OCI-LY3 (cell line): ENCODE measurements at regions not wholly inside any gene's neighbourhood (a gene's known extent, or its start where the extent isn't known, plus 50 kb on each side); places are given as distances from the start of the nearest gene placed in this dataset.

ENCODE experiments used
- CTCF ChIP-seq: fragments of 200-600, 300-600 bp; sonication (generic); IDR thresholded peaks from 2 replicates; pipeline ENCODE4 v1.5.1; 2014; ENCODE audit warnings: antibody characterized with exemption, low read length, low read depth
- EZH2phosphoT487 ChIP-seq: fragments of 200-600 bp; shearing (Covaris generic); IDR thresholded peaks from 2 replicates; pipeline ENCODE4 v1.6.1; 2018; ENCODE audit warnings: antibody characterized with exemption, mixed run types, low read depth

DNA sequence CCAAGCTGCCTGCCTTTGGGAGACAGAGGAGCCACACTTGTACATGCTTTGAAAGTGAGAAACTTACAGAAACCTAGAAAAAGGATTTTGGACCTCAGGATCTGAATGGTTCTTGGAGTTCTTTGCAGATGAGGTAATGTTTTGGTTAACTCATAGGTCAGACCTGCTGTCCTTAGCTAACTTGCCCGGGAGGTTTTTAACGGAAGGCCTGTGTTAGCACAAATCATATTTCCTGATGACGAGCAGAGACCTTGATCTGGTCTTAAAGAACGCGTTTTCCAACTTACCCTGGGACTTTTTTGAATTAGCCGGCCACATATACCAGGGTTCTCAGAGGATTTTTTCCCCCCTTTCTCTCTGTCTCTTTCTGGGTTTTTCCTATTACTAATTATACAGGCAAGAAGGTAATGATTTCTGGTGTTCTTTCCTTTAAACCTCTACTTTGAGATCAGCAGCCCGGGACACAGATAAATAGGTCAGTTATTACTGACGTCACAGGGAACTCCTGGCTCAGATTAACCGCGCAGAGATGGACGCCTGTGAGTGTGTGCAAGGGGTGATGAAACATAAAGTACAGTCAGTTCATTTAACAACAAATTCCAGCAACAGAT, 101.7 kb upstream of the KLF6 start:
- no peak for TF ChIP-seq CTCF
- TF ChIP-seq EZH2phosphoT487: no peak
